ENCODE measurements at regions not wholly inside any gene's neighbourhood (a gene's known extent, or its start where the extent isn't known, plus 50 kb on each side); places are given as distances from the start of the nearest gene placed in this dataset.

DNA sequence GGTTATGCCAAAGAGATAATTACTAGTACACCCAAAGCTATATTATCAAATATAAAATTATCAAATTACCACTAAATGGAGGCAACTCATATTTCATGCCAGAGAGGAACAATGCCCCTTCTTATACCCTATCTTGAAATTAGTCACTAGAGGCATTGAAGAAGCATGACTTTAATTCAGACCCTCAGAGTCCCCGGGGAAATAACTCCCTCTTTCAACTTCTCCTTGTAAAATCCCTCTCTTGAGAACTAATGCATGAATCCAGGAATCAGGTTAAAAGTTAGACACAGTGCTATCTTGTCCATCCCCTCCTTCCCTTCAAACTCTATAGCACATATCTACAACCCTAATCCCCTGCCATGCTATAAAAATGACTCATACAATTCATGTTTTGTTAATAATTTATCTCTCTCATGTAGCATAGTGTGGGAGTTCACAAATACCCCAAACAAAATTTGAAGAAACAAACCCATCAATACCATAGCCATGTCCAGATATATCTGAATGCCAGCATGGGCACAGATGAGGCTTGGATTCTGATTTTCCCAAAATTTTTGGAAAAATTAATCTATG lies 665.4 kb downstream of the KCNA4 start:
- Histone ChIP-seq H3K27me3 (replicated peaks in 1 of 4; ENCODE audit: control extremely low read depth in 1 of 4, control insufficient read depth in 3 of 4, insufficient read depth in 4 of 4, low read length in 3 of 4) (no peaks in the 10 kb centered on the region), H3K9ac (ENCODE audit: low read length) (no peak overlapping the region), H3K79me2 (ENCODE audit: control insufficient read depth, insufficient read depth, low read length) (no peaks in the 10 kb centered on the region), H3K4me2 (replicated peaks; ENCODE audit: low read depth, low read length, poor library complexity, severe bottlenecking) (no peak overlapping the region), H3K9me3 (ENCODE audit: control extremely low read depth in 1 of 3, control insufficient read depth in 2 of 3, insufficient read depth in 1 of 3, low read length in 2 of 3) (no peaks in the 10 kb centered on the region), H3K4me1 (ENCODE audit: control insufficient read depth in 2 of 2, insufficient read depth in 2 of 2, low read length in 2 of 2) (no peaks in the 10 kb centered on the region), H2AFZ (ENCODE audit: insufficient read depth, low read depth, low read length, poor library complexity, severe bottlenecking) (no peak overlapping the region), H3K36me3 (replicated peaks in 1 of 2; ENCODE audit: control extremely low read depth in 1 of 2, control insufficient read depth in 1 of 2, extremely low read depth in 1 of 2, insufficient read depth in 2 of 2, low read length in 1 of 2) (no peaks in the 10 kb centered on the region), H4K20me1 (ENCODE audit: control insufficient read depth, insufficient read depth, low read length, poor library complexity, severe bottlenecking) (no peaks in the 10 kb centered on the region), H3K4me3 (ENCODE audit: control extremely low read depth in 1 of 5, extremely low read depth in 1 of 5, insufficient read depth in 1 of 5, low read depth in 2 of 5, low read length in 4 of 5) (no peak overlapping the region), H3K27ac (ENCODE audit: low read length in 2 of 2) (no peak overlapping the region)
- ATAC-seq (ENCODE audit: low read depth): no peak
- DNase-seq: no peak
- intact Hi-C loops (cut with micrococcal nuclease): no loop called here
- Mint-ChIP-seq H3K27me3 (no peaks in the 10 kb centered on the region), H3K9me3 (ENCODE audit: insufficient read depth) (peaks cover 3% of the 10 kb centered on the region), H3K27ac (no peak overlapping the region), H3K4me3 (no peak overlapping the region), H3K4me1 (no peaks in the 10 kb centered on the region)
- ChIA-PET POLR2A (no interaction called here), CTCF (no interaction called here)
- TF ChIP-seq, protein P1, sequence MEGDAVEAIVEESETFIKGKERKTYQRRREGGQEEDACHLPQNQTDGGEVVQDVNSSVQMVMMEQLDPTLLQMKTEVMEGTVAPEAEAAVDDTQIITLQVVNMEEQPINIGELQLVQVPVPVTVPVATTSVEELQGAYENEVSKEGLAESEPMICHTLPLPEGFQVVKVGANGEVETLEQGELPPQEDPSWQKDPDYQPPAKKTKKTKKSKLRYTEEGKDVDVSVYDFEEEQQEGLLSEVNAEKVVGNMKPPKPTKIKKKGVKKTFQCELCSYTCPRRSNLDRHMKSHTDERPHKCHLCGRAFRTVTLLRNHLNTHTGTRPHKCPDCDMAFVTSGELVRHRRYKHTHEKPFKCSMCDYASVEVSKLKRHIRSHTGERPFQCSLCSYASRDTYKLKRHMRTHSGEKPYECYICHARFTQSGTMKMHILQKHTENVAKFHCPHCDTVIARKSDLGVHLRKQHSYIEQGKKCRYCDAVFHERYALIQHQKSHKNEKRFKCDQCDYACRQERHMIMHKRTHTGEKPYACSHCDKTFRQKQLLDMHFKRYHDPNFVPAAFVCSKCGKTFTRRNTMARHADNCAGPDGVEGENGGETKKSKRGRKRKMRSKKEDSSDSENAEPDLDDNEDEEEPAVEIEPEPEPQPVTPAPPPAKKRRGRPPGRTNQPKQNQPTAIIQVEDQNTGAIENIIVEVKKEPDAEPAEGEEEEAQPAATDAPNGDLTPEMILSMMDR (IDR thresholded peaks at IDR 0.05): no peak
- TF ChIP-seq EZH2 (IDR thresholded peaks at IDR 0.05; ENCODE audit: borderline replicate concordance, insufficient read depth, low read depth, low read length, poor library complexity, severe bottlenecking): no peak
- 83% methylated on average over 1 of the region's 1 CpG for WGBS (ENCODE audit: insufficient coverage)

DNA sequence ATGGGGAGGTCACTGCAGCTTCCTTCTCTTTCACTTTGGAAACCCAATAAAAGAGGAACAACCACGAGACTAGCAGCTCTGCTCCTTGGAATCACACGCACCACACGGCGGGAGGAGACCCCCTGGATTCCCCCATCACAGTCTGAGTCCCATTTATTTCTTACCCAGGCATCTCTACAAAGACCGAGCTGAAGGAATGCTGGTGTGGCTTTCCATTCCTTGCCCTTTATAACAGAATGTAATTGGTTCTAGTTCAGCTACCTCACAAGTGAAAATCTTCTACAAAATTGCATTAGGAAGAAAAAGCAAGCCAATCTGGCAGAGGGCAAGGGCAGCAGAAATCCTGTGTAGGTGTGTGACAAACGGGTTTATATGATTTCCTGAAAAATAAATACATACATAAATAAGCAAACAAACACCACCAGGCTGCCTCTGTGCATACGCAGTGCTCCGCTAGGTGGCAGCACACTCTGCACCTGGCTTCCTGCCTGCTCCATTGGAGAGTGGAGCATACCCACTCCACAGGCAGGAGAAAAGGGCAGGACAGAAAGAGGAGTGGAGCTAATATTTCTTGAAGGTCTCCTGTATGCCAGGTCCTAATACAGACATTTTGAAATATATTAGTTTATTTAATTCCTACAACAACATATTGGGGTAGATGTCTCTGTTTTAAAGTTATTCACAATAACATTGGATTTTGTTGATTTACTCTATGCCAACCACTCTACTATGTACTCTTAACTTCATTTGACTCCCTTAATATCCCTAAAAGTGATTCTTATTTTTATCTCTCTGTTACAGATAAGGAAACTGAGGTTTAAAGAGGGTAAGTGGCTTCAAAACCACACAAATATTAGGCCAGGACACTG lies 673.1 kb downstream of the KCNA4 start:
- no peak overlapping the region for H2AFZ ChIP-seq (ENCODE audit: insufficient read depth, low read depth, low read length, poor library complexity, severe bottlenecking)
- intact Hi-C loops (cut with micrococcal nuclease): loop anchor here (5.0 kb wide), 1 partner anchor 1574 kb away; no protein-coding TSS in a partner anchor
- no peak overlapping the region for H3K4me3 Mint-ChIP-seq

More for the DNA sequence above, 673.1 kb downstream of the KCNA4 start:
- no peak overlapping the region for H3K27ac ChIP-seq (ENCODE audit: low read length in 2 of 2)
- no peaks in the 10 kb centered on the region for H3K79me2 ChIP-seq (ENCODE audit: control insufficient read depth, insufficient read depth, low read length)
- no peak overlapping the region for H3K9ac ChIP-seq (ENCODE audit: low read length)
- peak; percentile 6 for DNase-seq
- TF ChIP-seq, protein P1 (IDR thresholded peaks at IDR 0.05): peak; percentile 76
- TF ChIP-seq EZH2 (IDR thresholded peaks at IDR 0.05; ENCODE audit: borderline replicate concordance, insufficient read depth, low read depth, low read length, poor library complexity, severe bottlenecking): no peak
- CTCF ChIA-PET: no interaction called here
- POLR2A ChIA-PET: no interaction called here
- peak; percentile 53 for ATAC-seq (ENCODE audit: low read depth)
- H3K27me3 Mint-ChIP-seq: no peaks in the 10 kb centered on the region
- WGBS (ENCODE audit: insufficient coverage): 0% methylated on average over 3 of the region's 8 CpGs
- H4K20me1 ChIP-seq (ENCODE audit: control insufficient read depth, insufficient read depth, low read length, poor library complexity, severe bottlenecking): no peaks in the 10 kb centered on the region
- H3K9me3 ChIP-seq (ENCODE audit: control extremely low read depth in 1 of 3, control insufficient read depth in 2 of 3, insufficient read depth in 1 of 3, low read length in 2 of 3): no peaks in the 10 kb centered on the region
- H3K27me3 ChIP-seq (replicated peaks in 1 of 4; ENCODE audit: control extremely low read depth in 1 of 4, control insufficient read depth in 3 of 4, insufficient read depth in 4 of 4, low read length in 3 of 4): no peaks in the 10 kb centered on the region
- no peaks in the 10 kb centered on the region for H3K36me3 ChIP-seq (replicated peaks in 1 of 2; ENCODE audit: control extremely low read depth in 1 of 2, control insufficient read depth in 1 of 2, extremely low read depth in 1 of 2, insufficient read depth in 2 of 2, low read length in 1 of 2)
- no peaks in the 10 kb centered on the region for H3K4me1 Mint-ChIP-seq
- H3K4me2 ChIP-seq (replicated peaks; ENCODE audit: low read depth, low read length, poor library complexity, severe bottlenecking): no peak overlapping the region
- no peaks in the 10 kb centered on the region for H3K9me3 Mint-ChIP-seq (ENCODE audit: insufficient read depth)
- no peak overlapping the region for H3K4me3 ChIP-seq (ENCODE audit: control extremely low read depth in 1 of 5, extremely low read depth in 1 of 5, insufficient read depth in 1 of 5, low read depth in 2 of 5, low read length in 4 of 5)
- H3K4me1 ChIP-seq (ENCODE audit: control insufficient read depth in 2 of 2, insufficient read depth in 2 of 2, low read length in 2 of 2): no peaks in the 10 kb centered on the region
- H3K27ac Mint-ChIP-seq: no peak overlapping the region

All from B cell (primary cell).